Osteocyte (in vitro differentiated cells): ENCODE measurements at regions not wholly inside any gene's neighbourhood (a gene's known extent, or its start where the extent isn't known, plus 50 kb on each side); places are given as distances from the start of the nearest gene placed in this dataset.

Source experiments
- DNase-seq: peaks from one replicate; pipeline ENCODE4 v3.0.0; 2021; ENCODE audit warnings: mixed read lengths; ENCODE audit not compliant: unreplicated experiment; ENCODE audit errors: extremely low spot score
- H3K27ac Mint-ChIP-seq: one replicate; pipeline ENCODE4 v1.8.0; 2021; ENCODE audit warnings: mild to moderate bottlenecking, mixed read lengths; ENCODE audit not compliant: unreplicated experiment
- H3K27me3 Mint-ChIP-seq: one replicate; pipeline ENCODE4 v1.8.0; 2021; ENCODE audit warnings: mixed read lengths; ENCODE audit not compliant: unreplicated experiment
- H3K36me3 Mint-ChIP-seq: one replicate; pipeline ENCODE4 v1.8.0; 2021; ENCODE audit warnings: mixed read lengths; ENCODE audit not compliant: unreplicated experiment
- H3K4me1 Mint-ChIP-seq: one replicate; pipeline ENCODE4 v1.8.0; 2021; ENCODE audit warnings: mixed read lengths; ENCODE audit not compliant: unreplicated experiment
- H3K4me3 Mint-ChIP-seq: one replicate; pipeline ENCODE4 v1.8.0; 2021; ENCODE audit warnings: mild to moderate bottlenecking, moderate library complexity, mixed read lengths; ENCODE audit not compliant: unreplicated experiment
- H3K9me3 Mint-ChIP-seq: one replicate; pipeline ENCODE4 v1.8.0; 2021; ENCODE audit warnings: mixed read lengths; ENCODE audit not compliant: unreplicated experiment
- CTCF ChIP-seq: fragments of 200-600 bp; sonication (generic); IDR thresholded peaks from 2 replicates; pipeline ENCODE4 v1.5.0; 2021; ENCODE audit warnings: antibody characterized with exemption, mild to moderate bottlenecking, moderate library complexity

GRCh38 chr6:40176152-40176551, 241.9 kb upstream of the MOCS1 start:
- Mint-ChIP-seq H3K9me3 (no peaks in the 10 kb centered on the region), H3K36me3 (no peaks in the 10 kb centered on the region), H3K4me3 (no peak overlapping the region), H3K4me1 (no peaks in the 10 kb centered on the region), H3K27ac (no peak overlapping the region), H3K27me3 (no peaks in the 10 kb centered on the region)
- DNase-seq, result no peak
- TF ChIP-seq CTCF, result no peak

- no peaks in the 10 kb centered on the region for H3K36me3 Mint-ChIP-seq
- TF ChIP-seq CTCF, result no peak
- no peaks in the 10 kb centered on the region for H3K27me3 Mint-ChIP-seq
- H3K4me3 Mint-ChIP-seq, result no peak overlapping the region
- no peaks in the 10 kb centered on the region for H3K9me3 Mint-ChIP-seq
- no peaks in the 10 kb centered on the region for H3K4me1 Mint-ChIP-seq
- no peak for DNase-seq
- H3K27ac Mint-ChIP-seq, result no peak overlapping the region
Observed at GRCh38 chr6:40172272-40172671, 238.0 kb upstream of the MOCS1 start.

GRCh38 chr6:40171343-40171742, 237.1 kb upstream of the MOCS1 start:
- DNase-seq, result no peak
- TF ChIP-seq CTCF, result no peak
- Mint-ChIP-seq H3K27me3 (no peaks in the 10 kb centered on the region), H3K27ac (no peak overlapping the region), H3K36me3 (no peaks in the 10 kb centered on the region), H3K4me1 (no peaks in the 10 kb centered on the region), H3K9me3 (no peaks in the 10 kb centered on the region), H3K4me3 (no peak overlapping the region)

GRCh38 chr6:40170856-40171255, 236.6 kb upstream of the MOCS1 start:
- no peak overlapping the region for H3K4me3 Mint-ChIP-seq
- DNase-seq, result no peak
- H3K27ac Mint-ChIP-seq, result no peak overlapping the region
- no peaks in the 10 kb centered on the region for H3K27me3 Mint-ChIP-seq
- no peaks in the 10 kb centered on the region for H3K4me1 Mint-ChIP-seq
- no peak for TF ChIP-seq CTCF
- H3K36me3 Mint-ChIP-seq, result no peaks in the 10 kb centered on the region
- H3K9me3 Mint-ChIP-seq, result no peaks in the 10 kb centered on the region

GRCh38 chr6:40169878-40170277, 235.6 kb upstream of the MOCS1 start:
- Mint-ChIP-seq H3K9me3 (no peaks in the 10 kb centered on the region), H3K4me3 (no peak overlapping the region), H3K36me3 (no peaks in the 10 kb centered on the region), H3K27ac (no peak overlapping the region), H3K27me3 (no peaks in the 10 kb centered on the region), H3K4me1 (no peaks in the 10 kb centered on the region)
- no peak for TF ChIP-seq CTCF
- no peak for DNase-seq
